GM10248 (cell line): ENCODE measurements at regions not wholly inside any gene's neighbourhood (a gene's known extent, or its start where the extent isn't known, plus 50 kb on each side); places are given as distances from the start of the nearest gene placed in this dataset.

Source experiments
- CTCF ChIA-PET: fragments of 300-600 bp; sonication (Branson Sonifier 250); formaldehyde crosslinking; extraction: SDS; loops from one replicate; lab custom pipeline; 2021; ENCODE audit warnings: antibody characterized with exemption; lab: Yijun Ruan, JAX
- POLR2A ChIA-PET: fragments of 350-650 bp; sonication (Branson Sonifier 250); formaldehyde crosslinking; extraction: SDS; loops from one replicate; lab custom pipeline; 2020; ENCODE audit warnings: antibody characterized with exemption; lab: Yijun Ruan, JAX
- DNase-seq: peaks from one replicate; pipeline ENCODE4 v3.0.0; 2012; ENCODE audit errors: extremely low spot score
- TF ChIP-seq, protein P1 (sequence below): IDR thresholded peaks from 2 replicates; pipeline ENCODE4 v1.5.1; 2012; ENCODE audit warnings: mild to moderate bottlenecking, low read depth; ENCODE audit errors: extremely low read depth, missing control alignments, control extremely low read depth

GRCh38 chr17:63032142-63032541 lies 66.1 kb downstream of the TANC2 start:
- DNase-seq: no peak
- TF ChIP-seq, protein P1, sequence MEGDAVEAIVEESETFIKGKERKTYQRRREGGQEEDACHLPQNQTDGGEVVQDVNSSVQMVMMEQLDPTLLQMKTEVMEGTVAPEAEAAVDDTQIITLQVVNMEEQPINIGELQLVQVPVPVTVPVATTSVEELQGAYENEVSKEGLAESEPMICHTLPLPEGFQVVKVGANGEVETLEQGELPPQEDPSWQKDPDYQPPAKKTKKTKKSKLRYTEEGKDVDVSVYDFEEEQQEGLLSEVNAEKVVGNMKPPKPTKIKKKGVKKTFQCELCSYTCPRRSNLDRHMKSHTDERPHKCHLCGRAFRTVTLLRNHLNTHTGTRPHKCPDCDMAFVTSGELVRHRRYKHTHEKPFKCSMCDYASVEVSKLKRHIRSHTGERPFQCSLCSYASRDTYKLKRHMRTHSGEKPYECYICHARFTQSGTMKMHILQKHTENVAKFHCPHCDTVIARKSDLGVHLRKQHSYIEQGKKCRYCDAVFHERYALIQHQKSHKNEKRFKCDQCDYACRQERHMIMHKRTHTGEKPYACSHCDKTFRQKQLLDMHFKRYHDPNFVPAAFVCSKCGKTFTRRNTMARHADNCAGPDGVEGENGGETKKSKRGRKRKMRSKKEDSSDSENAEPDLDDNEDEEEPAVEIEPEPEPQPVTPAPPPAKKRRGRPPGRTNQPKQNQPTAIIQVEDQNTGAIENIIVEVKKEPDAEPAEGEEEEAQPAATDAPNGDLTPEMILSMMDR: no peak
- ChIA-PET POLR2A (no interaction called here), CTCF (interaction anchor here (1.1 to 2.7 kb wide), 3 partner anchors 9 to 136 kb away, joined by 3 to 14 read pairs (median 3); no protein-coding TSS in a partner anchor)

GRCh38 chr17:63033142-63033541 lies 67.1 kb downstream of the TANC2 start:
- TF ChIP-seq, protein P1: no peak
- ChIA-PET POLR2A (no interaction called here), CTCF (interaction anchor here (2.7 kb wide), 1 partner anchor 8 kb away, joined by 14 read pairs; no protein-coding TSS in a partner anchor)
- no peak for DNase-seq

DNA sequence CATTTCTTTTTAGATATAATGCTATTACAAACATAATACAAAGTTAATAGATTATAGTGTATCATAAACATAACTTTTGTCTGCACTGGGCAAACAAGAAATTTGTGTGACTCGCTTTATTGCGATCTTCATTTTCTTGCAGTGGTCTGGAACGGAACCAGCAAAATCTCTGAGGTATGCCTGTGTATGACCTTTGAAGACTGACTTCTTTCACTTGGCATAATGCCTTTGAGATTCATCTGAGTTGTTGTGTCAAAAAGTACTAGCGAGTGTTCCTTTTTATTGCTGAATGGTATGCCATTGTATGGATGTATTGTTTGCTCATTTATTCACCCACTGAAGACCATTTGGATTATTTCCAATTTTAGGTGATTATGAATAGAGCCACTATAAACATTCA lies 69.2 kb downstream of the TANC2 start:
- ChIA-PET CTCF (no interaction called here), POLR2A (no interaction called here)
- no peak for DNase-seq
- TF ChIP-seq, protein P1: no peak

GRCh38 chr17:63035695-63036094 lies 69.7 kb downstream of the TANC2 start:
- TF ChIP-seq, protein P1: no peak
- CTCF ChIA-PET: no interaction called here
- POLR2A ChIA-PET: no interaction called here
- DNase-seq: no peak

DNA sequence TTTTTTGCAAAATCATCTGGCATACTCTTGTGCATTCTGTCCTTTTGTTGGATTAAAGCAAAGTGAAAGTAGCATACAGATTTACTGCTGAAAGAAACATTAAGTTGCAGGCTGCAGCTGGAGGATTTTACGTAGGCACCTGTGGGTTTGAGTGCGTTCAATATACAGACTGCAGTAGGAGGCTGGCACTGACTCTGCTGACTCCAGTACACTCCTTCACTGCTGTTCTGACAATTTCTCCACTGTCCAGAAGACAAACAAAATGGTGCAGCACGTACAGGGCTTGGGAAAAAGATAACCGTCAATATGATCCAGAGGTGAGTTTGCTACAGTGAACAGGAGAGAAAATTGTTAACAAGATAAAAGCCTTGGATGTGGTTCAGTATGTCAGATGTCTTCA lies 73.3 kb downstream of the TANC2 start:
- DNase-seq: no peak
- POLR2A ChIA-PET: no interaction called here
- CTCF ChIA-PET: no interaction called here
- TF ChIP-seq, protein P1: no peak

- ChIA-PET CTCF (interaction anchor here (2.9 kb wide), 1 partner anchor 8 kb away, joined by 14 read pairs; no protein-coding TSS in a partner anchor), POLR2A (no interaction called here)
- TF ChIP-seq, protein P1: no peak
- no peak for DNase-seq
Measured at GRCh38 chr17:63039899-63040602, 74.0 kb downstream of the TANC2 start.
